Panc1 (cell line): ENCODE measurements at regions not wholly inside any gene's neighbourhood (a gene's known extent, or its start where the extent isn't known, plus 50 kb on each side); places are given as distances from the start of the nearest gene placed in this dataset.

Experiments
- ATAC-seq: fragments of 200-7000 bp; cut with Tn5 transposase; 2 replicates; pipeline ENCODE4 v1.9.1; 2020; ENCODE audit warnings: mild to moderate bottlenecking, moderate library complexity
- BruUV-seq: library from RNA; stranded (reverse); fragments of 400-500 nt; replicated peaks from 2 replicates; lab custom pipeline; 2021; lab: Mats Ljungman, UMichigan
- CTCF ChIA-PET: fragments of 300-600 bp; sonication (Branson Sonifier 250); formaldehyde crosslinking; loops from one replicate; lab custom pipeline; 2022; ENCODE audit warnings: antibody characterized with exemption; lab: Charles Lee
- POLR2A ChIA-PET: fragments of 300-600 bp; sonication (Branson Sonifier 250); formaldehyde crosslinking; loops from one replicate; lab custom pipeline; 2022; ENCODE audit warnings: antibody characterized with exemption; lab: Charles Lee
- DNase-seq: peaks from one replicate; pipeline ENCODE4 v3.0.0-alpha.2; 2010; ENCODE audit warnings: low read depth, low spot score
- H3K27ac ChIP-seq: 2 replicates; pipeline ENCODE4 v1.5.1; 2011; ENCODE audit warnings: mild to moderate bottlenecking, low read length, inconsistent platforms
- H3K27me3 ChIP-seq: fragments of 200-500 bp; sonication (Bioruptor generic); 2 replicates; pipeline ENCODE4 v1.6.0; 2014; ENCODE audit warnings: low read length, inconsistent platforms; ENCODE audit not compliant: control insufficient read depth, insufficient read depth
- H3K36me3 ChIP-seq: fragments of 200-500 bp; sonication (Bioruptor generic); 2 replicates; pipeline ENCODE4 v1.5.1; 2014; ENCODE audit warnings: inconsistent platforms, mild to moderate bottlenecking, low read length, moderate library complexity; ENCODE audit not compliant: control insufficient read depth, insufficient read depth
- H3K4me1 ChIP-seq: 2 replicates; pipeline ENCODE4 v1.5.1; 2011; ENCODE audit warnings: inconsistent platforms, mild to moderate bottlenecking, low read length, moderate library complexity; ENCODE audit not compliant: control insufficient read depth, insufficient read depth
- H3K4me3 ChIP-seq, 2 experiments: 2 replicates each; pipeline ENCODE4 v1.5.1; 2011 to 2012; ENCODE audit warnings: low read depth in 2 of 2, low read length in 2 of 2, mild to moderate bottlenecking in 2 of 2, inconsistent platforms in 1 of 2, moderate library complexity in 1 of 2
- H3K9me3 ChIP-seq: fragments of 200-500 bp; sonication (Bioruptor generic); 2 replicates; pipeline ENCODE4 v1.5.1; 2014; ENCODE audit warnings: low read depth, mild to moderate bottlenecking, inconsistent platforms, low read length, moderate library complexity; ENCODE audit not compliant: control insufficient read depth, insufficient read depth
- POLR2AphosphoS5 ChIP-seq: IDR thresholded peaks from 2 replicates; pipeline ENCODE4 v1.6.1; 2012; ENCODE audit warnings: mild to moderate bottlenecking, low read depth, low read length, moderate library complexity
- SIN3A ChIP-seq: IDR thresholded peaks from 2 replicates; pipeline ENCODE4 v1.6.1; 2012; ENCODE audit warnings: low read depth, mild to moderate bottlenecking, low read length, moderate library complexity, borderline replicate concordance; ENCODE audit not compliant: insufficient read depth
- TCF7L2 ChIP-seq: IDR thresholded peaks from 2 replicates; pipeline ENCODE4 v1.6.1; 2011; ENCODE audit warnings: mild to moderate bottlenecking, low read depth, low read length, inconsistent platforms
- in situ Hi-C: cut with HindIII; loops from 2 replicates; pipeline ENCODE4 v1.10.0; 2016; ENCODE audit warnings: low sequenced_read_pairs, low pct_unique_long_range_greater_than_20kb
- intact Hi-C: fragments of 100-400 bp; cut with micrococcal nuclease; formaldehyde crosslinking; loops from one replicate; pipeline ENCODE4 v1.10.0; 2022; ENCODE audit not compliant: unreplicated experiment
- TF ChIP-seq, protein P1 (sequence below): fragments of 450-650 bp; IDR thresholded peaks from 2 replicates; pipeline ENCODE4 v1.5.1; 2017; ENCODE audit warnings: mild to moderate bottlenecking
- TF ChIP-seq, protein P2 (sequence below), 2 experiments: IDR thresholded peaks; 2 replicates each; pipeline ENCODE4 v1.6.1; 2011 to 2012; ENCODE audit warnings: low read depth in 2 of 2, control low read depth in 1 of 2, low read length in 1 of 2, mild to moderate bottlenecking in 1 of 2, moderate library complexity in 1 of 2; ENCODE audit not compliant: insufficient read depth in 1 of 2

DNA sequence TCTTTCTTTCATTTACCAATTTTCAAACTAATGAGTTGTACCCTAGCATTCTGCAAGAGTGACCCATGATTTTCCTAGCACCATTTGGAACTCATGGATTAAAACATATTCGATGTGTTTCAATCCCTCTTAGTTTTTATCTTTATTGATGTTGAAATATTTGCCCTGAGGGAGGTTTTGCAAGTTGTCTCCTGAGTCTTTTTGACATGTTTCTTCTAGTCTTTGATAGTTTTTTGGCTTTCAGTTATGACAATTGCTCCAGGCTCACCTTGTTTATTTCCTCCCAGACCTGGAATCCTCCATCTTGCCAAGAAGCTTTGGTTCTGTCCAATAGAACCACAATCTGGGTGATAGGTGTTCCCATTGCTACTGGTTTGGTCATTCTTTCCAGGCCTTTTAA lies 327.8 kb downstream of the WDR11 start:
- ATAC-seq, result no peak
- H3K9me3 ChIP-seq, result no peaks in the 10 kb centered on the region
- ChIA-PET POLR2A (no interaction called here), CTCF (no interaction called here)
- intact Hi-C loops (no loop called here), in situ Hi-C loops (no loop called here)
- no peak overlapping the region for H3K27ac ChIP-seq
- no TSS peak for BruUV-seq
- no peaks in the 10 kb centered on the region for H3K36me3 ChIP-seq
- H3K4me1 ChIP-seq, result no peaks in the 10 kb centered on the region
- no peak overlapping the region for H3K4me3 ChIP-seq
- no peak for DNase-seq
- H3K27me3 ChIP-seq, result no peaks in the 10 kb centered on the region
- TF ChIP-seq TCF7L2 (no peak), POLR2AphosphoS5 (no peak), SIN3A (no peak)
- TF ChIP-seq, protein P1, sequence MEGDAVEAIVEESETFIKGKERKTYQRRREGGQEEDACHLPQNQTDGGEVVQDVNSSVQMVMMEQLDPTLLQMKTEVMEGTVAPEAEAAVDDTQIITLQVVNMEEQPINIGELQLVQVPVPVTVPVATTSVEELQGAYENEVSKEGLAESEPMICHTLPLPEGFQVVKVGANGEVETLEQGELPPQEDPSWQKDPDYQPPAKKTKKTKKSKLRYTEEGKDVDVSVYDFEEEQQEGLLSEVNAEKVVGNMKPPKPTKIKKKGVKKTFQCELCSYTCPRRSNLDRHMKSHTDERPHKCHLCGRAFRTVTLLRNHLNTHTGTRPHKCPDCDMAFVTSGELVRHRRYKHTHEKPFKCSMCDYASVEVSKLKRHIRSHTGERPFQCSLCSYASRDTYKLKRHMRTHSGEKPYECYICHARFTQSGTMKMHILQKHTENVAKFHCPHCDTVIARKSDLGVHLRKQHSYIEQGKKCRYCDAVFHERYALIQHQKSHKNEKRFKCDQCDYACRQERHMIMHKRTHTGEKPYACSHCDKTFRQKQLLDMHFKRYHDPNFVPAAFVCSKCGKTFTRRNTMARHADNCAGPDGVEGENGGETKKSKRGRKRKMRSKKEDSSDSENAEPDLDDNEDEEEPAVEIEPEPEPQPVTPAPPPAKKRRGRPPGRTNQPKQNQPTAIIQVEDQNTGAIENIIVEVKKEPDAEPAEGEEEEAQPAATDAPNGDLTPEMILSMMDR, result no peak
- TF ChIP-seq, protein P2, sequence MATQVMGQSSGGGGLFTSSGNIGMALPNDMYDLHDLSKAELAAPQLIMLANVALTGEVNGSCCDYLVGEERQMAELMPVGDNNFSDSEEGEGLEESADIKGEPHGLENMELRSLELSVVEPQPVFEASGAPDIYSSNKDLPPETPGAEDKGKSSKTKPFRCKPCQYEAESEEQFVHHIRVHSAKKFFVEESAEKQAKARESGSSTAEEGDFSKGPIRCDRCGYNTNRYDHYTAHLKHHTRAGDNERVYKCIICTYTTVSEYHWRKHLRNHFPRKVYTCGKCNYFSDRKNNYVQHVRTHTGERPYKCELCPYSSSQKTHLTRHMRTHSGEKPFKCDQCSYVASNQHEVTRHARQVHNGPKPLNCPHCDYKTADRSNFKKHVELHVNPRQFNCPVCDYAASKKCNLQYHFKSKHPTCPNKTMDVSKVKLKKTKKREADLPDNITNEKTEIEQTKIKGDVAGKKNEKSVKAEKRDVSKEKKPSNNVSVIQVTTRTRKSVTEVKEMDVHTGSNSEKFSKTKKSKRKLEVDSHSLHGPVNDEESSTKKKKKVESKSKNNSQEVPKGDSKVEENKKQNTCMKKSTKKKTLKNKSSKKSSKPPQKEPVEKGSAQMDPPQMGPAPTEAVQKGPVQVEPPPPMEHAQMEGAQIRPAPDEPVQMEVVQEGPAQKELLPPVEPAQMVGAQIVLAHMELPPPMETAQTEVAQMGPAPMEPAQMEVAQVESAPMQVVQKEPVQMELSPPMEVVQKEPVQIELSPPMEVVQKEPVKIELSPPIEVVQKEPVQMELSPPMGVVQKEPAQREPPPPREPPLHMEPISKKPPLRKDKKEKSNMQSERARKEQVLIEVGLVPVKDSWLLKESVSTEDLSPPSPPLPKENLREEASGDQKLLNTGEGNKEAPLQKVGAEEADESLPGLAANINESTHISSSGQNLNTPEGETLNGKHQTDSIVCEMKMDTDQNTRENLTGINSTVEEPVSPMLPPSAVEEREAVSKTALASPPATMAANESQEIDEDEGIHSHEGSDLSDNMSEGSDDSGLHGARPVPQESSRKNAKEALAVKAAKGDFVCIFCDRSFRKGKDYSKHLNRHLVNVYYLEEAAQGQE (IDR thresholded peaks at IDR 0.05; ENCODE audit: insufficient read depth in 1 of 2, low read depth in 2 of 2, low read length in 1 of 2), result no peak

DNA sequence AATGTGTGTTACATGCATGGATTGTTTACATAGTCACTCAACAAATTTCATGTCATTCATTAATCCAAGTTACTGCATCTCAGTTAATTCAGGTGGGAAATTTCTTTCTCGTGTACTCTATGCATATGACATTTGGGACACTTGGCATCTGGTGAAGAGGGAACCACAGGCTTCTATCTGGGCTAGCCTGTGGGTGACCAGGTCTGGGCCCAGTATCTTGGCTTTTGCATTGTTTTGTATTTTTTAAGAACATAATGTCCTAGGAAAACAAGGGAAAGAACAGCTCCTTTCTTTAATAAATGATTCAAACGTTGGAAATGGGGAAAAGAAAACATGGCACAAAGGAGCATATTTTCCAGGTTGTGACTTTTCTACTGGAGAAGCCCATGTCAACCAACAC lies 331.1 kb downstream of the WDR11 start:
- TF ChIP-seq TCF7L2, result no peak
- H3K4me1 ChIP-seq, result no peaks in the 10 kb centered on the region
- no peaks in the 10 kb centered on the region for H3K9me3 ChIP-seq
- H3K27ac ChIP-seq, result no peak overlapping the region
- BruUV-seq, result no TSS peak
- H3K36me3 ChIP-seq, result no peaks in the 10 kb centered on the region
- ATAC-seq (no peak), DNase-seq (no peak)
- H3K27me3 ChIP-seq, result no peaks in the 10 kb centered on the region
- H3K4me3 ChIP-seq, result no peak overlapping the region
- CTCF ChIA-PET, result no interaction called here
- POLR2A ChIA-PET, result no interaction called here
- in situ Hi-C loops, result no loop called here
- intact Hi-C loops, result no loop called here

GRCh38 chr10:121183236-121183635 lies 332.1 kb downstream of the WDR11 start:
- Histone ChIP-seq H3K4me1 (no peaks in the 10 kb centered on the region), H3K9me3 (no peaks in the 10 kb centered on the region), H3K27me3 (no peaks in the 10 kb centered on the region), H3K36me3 (no peaks in the 10 kb centered on the region), H3K27ac (no peak overlapping the region), H3K4me3 (no peak overlapping the region)
- in situ Hi-C loops (no loop called here), intact Hi-C loops (no loop called here)
- ChIA-PET CTCF (no interaction called here), POLR2A (no interaction called here)
- DNase-seq (no peak), ATAC-seq (no peak)
- TF ChIP-seq, protein P1, result no peak
- TF ChIP-seq TCF7L2, result no peak
- no TSS peak for BruUV-seq
